ENCODE measurements at regions not wholly inside any gene's neighbourhood (a gene's known extent, or its start where the extent isn't known, plus 50 kb on each side); places are given as distances from the start of the nearest gene placed in this dataset.

DNA sequence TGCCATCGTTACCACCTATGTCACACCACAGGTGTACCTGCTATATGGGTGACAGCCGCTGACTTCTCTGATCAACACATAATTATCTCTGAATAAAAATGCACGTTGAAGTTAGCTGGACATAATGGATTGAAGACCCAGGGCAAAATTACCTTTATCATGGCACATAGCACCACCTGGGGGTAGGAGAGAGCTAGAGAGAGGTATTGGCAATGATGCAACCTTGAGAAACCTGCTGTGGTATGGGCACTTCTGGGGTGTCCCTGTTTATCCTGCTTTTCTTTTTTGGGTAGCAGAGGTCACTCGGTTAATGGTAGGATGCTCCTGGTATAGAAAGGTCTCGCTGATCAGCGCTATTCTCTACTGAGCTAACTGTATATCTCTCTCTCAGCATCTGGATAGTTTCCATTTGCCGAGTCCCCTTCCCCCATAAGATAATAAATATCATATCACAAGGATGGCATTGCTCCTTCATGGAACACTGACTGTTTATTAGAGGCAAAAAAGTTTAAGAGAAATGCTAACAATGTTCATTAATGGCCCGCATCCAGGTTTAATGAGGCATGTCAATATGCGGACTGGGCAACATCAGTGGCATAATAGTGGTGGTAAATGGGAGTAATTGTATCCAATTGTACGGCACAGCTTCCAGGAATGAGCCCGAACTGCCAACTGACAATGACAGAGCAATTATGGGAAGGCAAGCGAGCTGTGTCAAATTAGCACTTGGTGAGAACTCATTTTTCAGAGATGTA lies 323.1 kb downstream of the TFEC start:
- intact Hi-C loops (cut with DNase I, micrococcal nuclease) = no loop called here
- ATAC-seq (peak; percentile 74), DNase-seq (peak in 1 of 3 donors; percentile 73)
- Histone ChIP-seq H3K4me1 (ENCODE audit: low read depth) (no peaks in the 10 kb centered on the region), H3K9me3 (no peaks in the 10 kb centered on the region), H3K4me3 (no peak overlapping the region), H3K36me3 (ENCODE audit: low read depth) (no peaks in the 10 kb centered on the region)
- TF ChIP-seq, protein P1, sequence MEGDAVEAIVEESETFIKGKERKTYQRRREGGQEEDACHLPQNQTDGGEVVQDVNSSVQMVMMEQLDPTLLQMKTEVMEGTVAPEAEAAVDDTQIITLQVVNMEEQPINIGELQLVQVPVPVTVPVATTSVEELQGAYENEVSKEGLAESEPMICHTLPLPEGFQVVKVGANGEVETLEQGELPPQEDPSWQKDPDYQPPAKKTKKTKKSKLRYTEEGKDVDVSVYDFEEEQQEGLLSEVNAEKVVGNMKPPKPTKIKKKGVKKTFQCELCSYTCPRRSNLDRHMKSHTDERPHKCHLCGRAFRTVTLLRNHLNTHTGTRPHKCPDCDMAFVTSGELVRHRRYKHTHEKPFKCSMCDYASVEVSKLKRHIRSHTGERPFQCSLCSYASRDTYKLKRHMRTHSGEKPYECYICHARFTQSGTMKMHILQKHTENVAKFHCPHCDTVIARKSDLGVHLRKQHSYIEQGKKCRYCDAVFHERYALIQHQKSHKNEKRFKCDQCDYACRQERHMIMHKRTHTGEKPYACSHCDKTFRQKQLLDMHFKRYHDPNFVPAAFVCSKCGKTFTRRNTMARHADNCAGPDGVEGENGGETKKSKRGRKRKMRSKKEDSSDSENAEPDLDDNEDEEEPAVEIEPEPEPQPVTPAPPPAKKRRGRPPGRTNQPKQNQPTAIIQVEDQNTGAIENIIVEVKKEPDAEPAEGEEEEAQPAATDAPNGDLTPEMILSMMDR (IDR thresholded peaks at IDR 0.05) = no peak

DNA sequence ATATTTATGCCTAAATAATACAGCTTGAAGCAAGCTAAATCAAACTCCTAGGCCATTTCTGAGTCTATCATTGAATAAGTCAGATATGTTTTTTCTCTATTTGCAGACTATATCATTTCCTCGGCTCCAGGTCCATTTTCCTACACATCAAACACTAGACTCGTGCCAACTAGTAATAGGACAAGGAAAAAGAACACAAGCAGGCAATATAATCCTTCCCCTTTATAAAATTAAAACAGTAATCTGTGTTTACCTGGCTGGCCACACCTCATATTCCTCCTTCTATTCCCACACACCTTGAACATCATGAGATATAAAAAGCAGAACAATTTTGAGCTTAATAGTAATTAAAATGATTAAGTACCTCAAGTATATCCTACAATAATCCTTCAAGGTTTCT lies 325.7 kb downstream of the TFEC start:
- TF ChIP-seq, protein P1 (IDR thresholded peaks at IDR 0.05) = no peak
- DNase-seq (no peak), ATAC-seq (peak; percentile 80)
- H3K9me3 ChIP-seq = no peaks in the 10 kb centered on the region
- no peaks in the 10 kb centered on the region for H3K4me1 ChIP-seq (ENCODE audit: low read depth)
- H3K36me3 ChIP-seq (ENCODE audit: low read depth) = no peaks in the 10 kb centered on the region
- no peak overlapping the region for H3K4me3 ChIP-seq
- intact Hi-C loops (cut with DNase I, micrococcal nuclease) = no loop called here

DNA sequence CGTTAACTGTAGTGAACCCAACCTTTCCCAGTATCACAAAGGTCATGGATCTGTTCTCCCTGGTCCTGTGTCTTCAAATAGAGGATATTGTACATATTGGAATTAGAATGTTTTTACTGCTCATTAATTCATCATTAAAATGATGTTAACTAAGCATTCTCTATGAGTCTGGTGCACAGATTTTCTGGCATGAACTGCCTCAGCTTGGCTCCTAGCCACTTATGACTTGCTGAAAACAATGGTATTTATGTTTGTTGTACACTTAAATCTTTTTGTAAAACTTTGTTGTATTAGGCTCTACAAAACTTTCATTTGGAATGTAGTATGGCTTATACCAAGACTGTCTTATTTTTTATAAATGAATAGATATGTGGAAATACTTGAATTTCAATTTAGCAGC lies 329.4 kb downstream of the TFEC start:
- Histone ChIP-seq H3K9me3 (no peaks in the 10 kb centered on the region), H3K36me3 (ENCODE audit: low read depth) (no peaks in the 10 kb centered on the region), H3K4me1 (ENCODE audit: low read depth) (no peaks in the 10 kb centered on the region), H3K4me3 (no peak overlapping the region)
- ATAC-seq = no peak
- intact Hi-C loops (cut with DNase I, micrococcal nuclease) = no loop called here
- TF ChIP-seq, protein P1 (IDR thresholded peaks at IDR 0.05) = no peak
- no peak for DNase-seq

DNA sequence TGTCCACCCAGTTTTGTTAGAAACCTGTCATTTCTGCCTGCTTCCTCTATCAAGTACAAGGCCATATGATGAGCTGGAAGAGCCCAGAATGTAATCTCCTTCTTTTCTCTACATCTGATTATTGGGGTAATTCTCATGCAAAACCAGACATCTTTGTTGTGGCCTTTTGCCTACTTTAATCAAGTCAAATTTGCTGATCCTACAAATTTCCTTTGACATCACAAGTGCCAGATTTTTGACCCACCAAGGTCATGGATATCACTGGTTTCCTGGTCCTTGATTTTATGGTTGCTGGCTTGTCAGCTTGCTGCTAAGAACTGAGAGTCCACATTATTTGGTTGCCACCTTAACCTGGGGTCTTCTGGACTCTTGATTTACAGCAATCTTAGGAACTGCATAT lies 336.1 kb downstream of the TFEC start:
- no peak for ATAC-seq
- H3K4me3 ChIP-seq = no peak overlapping the region
- intact Hi-C loops (cut with DNase I, micrococcal nuclease) = no loop called here
- H3K9me3 ChIP-seq = no peaks in the 10 kb centered on the region
- H3K4me1 ChIP-seq (ENCODE audit: low read depth) = no peaks in the 10 kb centered on the region
- no peak for DNase-seq
- TF ChIP-seq, protein P1 (IDR thresholded peaks at IDR 0.05) = no peak
- no peaks in the 10 kb centered on the region for H3K36me3 ChIP-seq (ENCODE audit: low read depth)

DNA sequence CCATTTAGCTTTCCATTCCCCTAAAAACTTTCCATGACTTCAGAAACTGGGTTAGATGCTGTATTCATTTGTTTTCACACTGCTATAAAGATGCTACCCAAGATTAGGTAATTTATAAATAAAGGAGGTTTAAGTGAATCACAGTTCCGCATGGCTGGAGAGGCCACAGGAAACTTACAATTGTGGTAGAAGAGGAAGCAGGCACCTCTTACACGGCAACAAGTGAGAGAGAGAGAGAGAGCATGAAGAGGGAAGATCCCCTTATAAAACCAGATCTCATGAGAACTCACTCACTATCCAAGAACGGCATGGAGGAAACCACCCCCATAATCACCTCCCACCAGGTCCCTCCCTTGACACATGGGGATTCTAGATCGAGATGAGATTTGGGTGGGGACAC lies 336.8 kb downstream of the TFEC start:
- intact Hi-C loops (cut with DNase I, micrococcal nuclease) = no loop called here
- TF ChIP-seq, protein P1 (IDR thresholded peaks at IDR 0.05) = no peak
- Histone ChIP-seq H3K9me3 (no peaks in the 10 kb centered on the region), H3K36me3 (ENCODE audit: low read depth) (no peaks in the 10 kb centered on the region), H3K4me1 (ENCODE audit: low read depth) (no peaks in the 10 kb centered on the region), H3K4me3 (no peak overlapping the region)
- no peak for DNase-seq
- ATAC-seq = no peak

DNA sequence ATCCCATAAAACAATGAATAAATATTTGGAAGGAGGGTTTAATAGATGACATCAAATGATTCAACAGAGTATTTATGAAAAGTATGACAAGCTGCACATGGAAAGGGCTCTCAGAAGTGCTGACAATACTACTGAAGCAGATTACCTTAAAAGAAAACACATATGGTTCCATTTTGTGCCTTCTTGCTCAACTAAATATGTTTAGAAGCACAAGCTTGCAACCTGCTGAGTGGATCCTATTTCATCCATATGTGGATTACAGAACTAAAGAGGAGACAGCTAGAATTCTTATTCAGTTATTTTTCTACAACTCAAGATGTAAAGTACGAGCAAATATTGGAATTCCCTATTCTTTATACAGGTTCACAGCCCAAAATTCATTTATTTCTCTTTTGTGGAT lies 340.6 kb downstream of the TFEC start:
- Histone ChIP-seq H3K4me3 (no peak overlapping the region), H3K36me3 (ENCODE audit: low read depth) (no peaks in the 10 kb centered on the region), H3K4me1 (ENCODE audit: low read depth) (no peaks in the 10 kb centered on the region), H3K9me3 (no peaks in the 10 kb centered on the region)
- TF ChIP-seq, protein P1 (IDR thresholded peaks at IDR 0.05) = no peak
- intact Hi-C loops (cut with DNase I, micrococcal nuclease) = no loop called here
- DNase-seq (no peak), ATAC-seq (no peak)
